Lung (tissue), 11 donors: ENCODE measurements at regions not wholly inside any gene's neighbourhood (a gene's known extent, or its start where the extent isn't known, plus 50 kb on each side); places are given as distances from the start of the nearest gene placed in this dataset.

ENCODE experiments used
- ATAC-seq: fragments of 200-7000 bp; cut with Tn5 transposase; one replicate; pipeline ENCODE4 v1.9.1; 2020; ENCODE audit warnings: moderate number of reproducible peaks; ENCODE audit not compliant: insufficient read depth, low FRiP score
- DNase-seq, 3 donors: peaks; one replicate each; pipeline ENCODE4 v3.0.0-alpha.2; 2013 to 2017
- H3K27ac ChIP-seq, 2 donors: one replicate each; pipeline ENCODE4 v1.5.1; 2013; ENCODE audit warnings: mild to moderate bottlenecking in 2 of 2, moderate library complexity in 2 of 2, control low read depth in 1 of 2, inconsistent platforms in 1 of 2, low read depth in 1 of 2, low read length in 1 of 2
- H3K27me3 ChIP-seq, 3 donors: one replicate each; pipeline ENCODE4 v1.5.1; 2013; ENCODE audit warnings: low read length in 2 of 3; ENCODE audit not compliant: control insufficient read depth in 3 of 3, insufficient read depth in 3 of 3
- H3K36me3 ChIP-seq, 4 donors: one replicate each; pipeline ENCODE4 v1.5.1; 2013; ENCODE audit warnings: low read length in 4 of 4, mild to moderate bottlenecking in 1 of 4, moderate library complexity in 1 of 4; ENCODE audit not compliant: control insufficient read depth in 4 of 4, insufficient read depth in 4 of 4
- H3K4me1 ChIP-seq, 5 donors: one replicate each; pipeline ENCODE4 v1.5.1; 2013; ENCODE audit warnings: low read length in 5 of 5, mild to moderate bottlenecking in 2 of 5, moderate library complexity in 1 of 5; ENCODE audit not compliant: control insufficient read depth in 5 of 5, insufficient read depth in 5 of 5
- H3K4me3 ChIP-seq: one replicate; pipeline ENCODE4 v1.5.1; 2013; ENCODE audit warnings: mild to moderate bottlenecking, control low read depth, moderate library complexity
- H3K9ac ChIP-seq, 2 donors: one replicate each; pipeline ENCODE4 v1.5.1; 2013; ENCODE audit warnings: low read length in 2 of 2, control low read depth in 1 of 2; ENCODE audit not compliant: insufficient read depth in 1 of 2
- H3K9me3 ChIP-seq, 4 donors: one replicate each; pipeline ENCODE4 v1.5.1; 2013; ENCODE audit warnings: low read length in 3 of 4, mild to moderate bottlenecking in 1 of 4, moderate library complexity in 1 of 4; ENCODE audit not compliant: control insufficient read depth in 4 of 4, insufficient read depth in 3 of 4
- WGBS, 2 donors: extraction: QIAGEN DNeasy Blood & Tissue Kit; methylation state at CpG; one replicate each; pipeline ENCODE4 v1.1.7; 2013; 5-methylcytosine and 5-hydroxymethylcytosine counted together
- TF ChIP-seq, protein P1 (sequence below): IDR thresholded peaks from 2 replicates; pipeline ENCODE4 v1.5.1; 2012; ENCODE audit warnings: mild to moderate bottlenecking; ENCODE audit errors: control extremely low read depth, extremely low read depth
- donor health status: control.
- donor health status: control.
- donor health status: Bipolar disorder and iron deficiency.
- donor health status: healthy.
- donor health status: DM: yes; HTN: yes; CAD: no.

DNA sequence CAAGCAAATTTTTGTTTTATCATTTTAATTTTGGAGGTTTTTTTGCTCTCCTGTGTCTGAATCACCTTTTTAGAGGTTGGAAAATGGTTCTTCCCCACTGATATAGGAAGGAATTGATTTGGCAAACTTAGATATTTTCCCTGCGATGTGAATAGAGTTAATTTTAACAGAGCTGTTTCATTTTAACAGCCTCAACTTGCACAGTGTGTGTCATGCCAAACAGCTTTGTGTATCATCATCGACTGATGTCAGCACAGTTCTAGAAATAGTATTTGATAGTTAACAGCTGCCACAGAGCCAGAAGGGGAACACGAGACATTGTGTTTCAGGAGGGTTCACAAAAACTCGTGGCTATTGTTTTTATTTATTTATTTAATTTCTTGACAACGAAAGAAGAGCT is 243.1 kb upstream of the FOXN3 start:
- TF ChIP-seq, protein P1, sequence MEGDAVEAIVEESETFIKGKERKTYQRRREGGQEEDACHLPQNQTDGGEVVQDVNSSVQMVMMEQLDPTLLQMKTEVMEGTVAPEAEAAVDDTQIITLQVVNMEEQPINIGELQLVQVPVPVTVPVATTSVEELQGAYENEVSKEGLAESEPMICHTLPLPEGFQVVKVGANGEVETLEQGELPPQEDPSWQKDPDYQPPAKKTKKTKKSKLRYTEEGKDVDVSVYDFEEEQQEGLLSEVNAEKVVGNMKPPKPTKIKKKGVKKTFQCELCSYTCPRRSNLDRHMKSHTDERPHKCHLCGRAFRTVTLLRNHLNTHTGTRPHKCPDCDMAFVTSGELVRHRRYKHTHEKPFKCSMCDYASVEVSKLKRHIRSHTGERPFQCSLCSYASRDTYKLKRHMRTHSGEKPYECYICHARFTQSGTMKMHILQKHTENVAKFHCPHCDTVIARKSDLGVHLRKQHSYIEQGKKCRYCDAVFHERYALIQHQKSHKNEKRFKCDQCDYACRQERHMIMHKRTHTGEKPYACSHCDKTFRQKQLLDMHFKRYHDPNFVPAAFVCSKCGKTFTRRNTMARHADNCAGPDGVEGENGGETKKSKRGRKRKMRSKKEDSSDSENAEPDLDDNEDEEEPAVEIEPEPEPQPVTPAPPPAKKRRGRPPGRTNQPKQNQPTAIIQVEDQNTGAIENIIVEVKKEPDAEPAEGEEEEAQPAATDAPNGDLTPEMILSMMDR: no peak
- Histone ChIP-seq H3K27ac (peak overlapping the region in 1 of 2 donors; percentile 71), H3K4me3 (no peak overlapping the region), H3K9ac (peak overlapping the region in 1 of 2 donors; percentile 9), H3K4me1 (peaks cover 0 to 8% (median 0%) of the 10 kb centered on the region in 5 donors), H3K36me3 (no peaks in the 10 kb centered on the region), H3K9me3 (peaks cover 0 to 4% (median 1%) of the 10 kb centered on the region in 4 donors), H3K27me3 (no peaks in the 10 kb centered on the region)
- WGBS, 2 donors: 66 to 79% methylated on average over 5 of the region's 5 CpGs
- DNase-seq (peak; percentile 19 to 71 (median 61)), ATAC-seq (no peak)

DNA sequence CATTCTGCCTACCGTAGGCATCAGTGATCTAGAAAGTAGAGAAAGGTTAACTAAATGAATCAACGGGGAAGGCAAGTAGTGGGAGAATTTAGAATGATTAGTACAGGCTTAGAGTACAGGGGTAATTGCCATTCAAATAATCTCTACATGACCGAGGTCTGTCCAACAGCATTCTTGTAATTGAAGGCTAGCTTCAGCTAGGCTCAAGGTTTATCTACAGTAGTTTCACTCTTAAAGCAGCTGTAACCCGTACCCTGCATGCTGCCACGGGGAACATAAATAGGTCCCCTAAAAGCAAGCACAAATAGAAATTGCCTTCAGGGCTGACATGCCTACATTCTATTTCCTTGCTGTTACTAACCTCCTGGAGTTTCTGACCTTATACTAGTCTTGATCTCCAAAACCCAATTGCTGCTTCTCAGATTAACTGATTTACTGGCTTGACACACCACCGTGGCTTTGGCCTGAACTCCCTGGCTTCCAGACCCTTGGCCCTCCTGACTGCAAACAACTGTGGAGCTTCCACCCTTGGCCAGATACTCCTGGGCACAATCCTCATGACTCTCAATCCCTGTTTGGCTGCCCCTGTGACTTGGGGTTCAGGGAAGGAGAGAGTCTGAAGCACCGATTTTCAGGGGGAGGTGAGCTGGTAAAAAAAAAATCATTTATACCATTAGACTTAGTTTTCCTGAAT is 242.1 kb upstream of the FOXN3 start:
- WGBS, 2 donors: 80 to 87% methylated on average over 7 of the region's 7 CpGs
- Histone ChIP-seq H3K9ac (no peak overlapping the region), H3K27me3 (no peaks in the 10 kb centered on the region), H3K4me1 (peaks cover 0 to 8% (median 0%) of the 10 kb centered on the region in 5 donors), H3K27ac (no peak overlapping the region), H3K9me3 (peaks cover 0 to 2% (median 0%) of the 10 kb centered on the region in 4 donors), H3K36me3 (no peaks in the 10 kb centered on the region), H3K4me3 (no peak overlapping the region)
- TF ChIP-seq, protein P1: no peak
- ATAC-seq: no peak
- peak in 1 of 3 donors; percentile 11 for DNase-seq

DNA sequence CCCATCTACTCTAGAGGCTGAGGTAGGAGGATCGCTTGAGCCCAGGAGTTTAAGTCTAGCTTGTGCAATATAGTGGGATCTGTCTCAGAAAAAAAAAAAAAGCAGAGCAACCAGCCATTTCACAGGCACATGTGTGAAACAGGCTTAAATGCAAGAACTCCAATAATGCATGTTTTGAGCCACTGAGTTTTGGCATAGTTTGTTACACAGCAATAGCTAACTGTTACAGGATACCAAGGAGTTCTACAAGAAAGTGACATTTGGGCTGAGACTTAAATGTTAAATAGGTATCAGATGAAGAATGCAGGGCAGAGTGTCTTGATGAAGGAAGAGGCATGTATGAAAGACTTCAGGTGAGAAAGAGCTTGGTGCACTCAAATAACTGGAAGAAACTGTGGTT is 240.0 kb upstream of the FOXN3 start:
- ATAC-seq: no peak
- 97% methylated on average over 1 of the region's 1 CpG for WGBS, 2 donors
- H3K9ac ChIP-seq: no peak overlapping the region
- H3K4me3 ChIP-seq: no peak overlapping the region
- H3K9me3 ChIP-seq: peaks cover 0 to 2% (median 0%) of the 10 kb centered on the region in 4 donors
- no peak for DNase-seq
- TF ChIP-seq, protein P1: no peak
- peaks cover 0 to 8% (median 0%) of the 10 kb centered on the region in 5 donors for H3K4me1 ChIP-seq
- no peak overlapping the region for H3K27ac ChIP-seq
- H3K27me3 ChIP-seq: no peaks in the 10 kb centered on the region
- no peaks in the 10 kb centered on the region for H3K36me3 ChIP-seq
